ENCODE measurements at regions not wholly inside any gene's neighbourhood (a gene's known extent, or its start where the extent isn't known, plus 50 kb on each side); places are given as distances from the start of the nearest gene placed in this dataset.

DNA sequence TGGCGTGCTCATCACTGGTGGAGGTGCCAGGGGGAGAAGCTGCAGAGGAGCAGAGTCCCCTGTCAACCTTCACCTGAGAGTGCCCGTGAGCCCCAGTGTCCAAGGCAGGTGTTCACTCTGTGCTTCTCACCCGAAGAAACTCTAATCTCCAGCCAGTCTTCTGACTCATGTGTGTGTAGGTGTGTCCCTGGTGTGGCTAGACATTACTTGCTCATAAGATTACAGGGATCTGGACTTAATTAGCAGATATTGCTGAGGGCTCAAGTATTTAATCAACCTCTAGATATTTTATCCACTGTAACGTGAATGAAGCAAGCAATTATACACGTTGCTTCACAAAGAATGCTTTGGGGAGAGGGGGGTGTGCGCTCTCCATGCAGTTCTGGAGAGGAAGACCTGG is 72.5 kb downstream of the MED10 start:
- Histone ChIP-seq H3K4me3 (no peak overlapping the region), H3K9me3 (replicated peaks in 1 of 3) (no peaks in the 10 kb centered on the region), H3K27me3 (no peaks in the 10 kb centered on the region), H3K4me1 (replicated peaks in 1 of 2) (no peaks in the 10 kb centered on the region), H3K27ac (no peak overlapping the region), H3K36me3 (replicated peaks in 1 of 2) (no peaks in the 10 kb centered on the region)
- TF ChIP-seq CTCF (IDR thresholded peaks at IDR 0.05) (no peak), POLR2A (IDR thresholded peaks at IDR 0.05) (no peak)
- WGBS, 4 donors = 74 to 84% (median 79%) methylated on average over 6 of the region's 6 CpGs
- intact Hi-C loops (cut with DNase I) = no loop called here
- DNase-seq = no peak

GRCh38 chr5:6302684-6303083 is 75.7 kb downstream of the MED10 start:
- intact Hi-C loops (cut with DNase I) = no loop called here
- WGBS, 4 donors = 61 to 69% (median 63%) methylated on average over 5 of the region's 5 CpGs
- H3K9me3 ChIP-seq (replicated peaks in 1 of 3) = no peaks in the 10 kb centered on the region
- H3K27ac ChIP-seq = no peak overlapping the region
- no peak for TF ChIP-seq CTCF (IDR thresholded peaks at IDR 0.05)
- TF ChIP-seq POLR2A (IDR thresholded peaks at IDR 0.05) = no peak
- no peaks in the 10 kb centered on the region for H3K27me3 ChIP-seq
- no peaks in the 10 kb centered on the region for H3K4me1 ChIP-seq (replicated peaks in 1 of 2)
- no peaks in the 10 kb centered on the region for H3K36me3 ChIP-seq (replicated peaks in 1 of 2)
- DNase-seq = no peak
- no peak overlapping the region for H3K4me3 ChIP-seq

DNA sequence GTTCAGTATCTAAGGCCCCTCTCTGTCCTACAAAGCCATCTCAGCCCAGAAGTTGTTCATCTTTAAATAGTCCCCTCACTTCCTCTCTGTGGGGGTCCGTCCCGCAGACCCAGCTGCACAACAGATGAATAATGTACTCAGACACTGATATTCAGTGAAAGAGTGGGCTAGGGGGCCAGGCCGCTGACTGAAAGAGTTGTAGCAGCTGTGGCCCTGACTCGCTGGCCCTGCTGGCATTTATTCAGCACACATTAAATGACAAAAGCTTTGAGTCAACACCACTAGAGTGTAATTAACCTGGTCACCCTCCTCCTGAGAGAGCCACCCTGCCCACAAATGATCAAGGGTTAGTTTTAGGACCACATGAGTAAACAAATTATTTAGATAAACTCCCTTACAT is 76.3 kb downstream of the MED10 start:
- no peaks in the 10 kb centered on the region for H3K36me3 ChIP-seq (replicated peaks in 1 of 2)
- no peak for DNase-seq
- TF ChIP-seq POLR2A (IDR thresholded peaks at IDR 0.05) = no peak
- no peak for TF ChIP-seq CTCF (IDR thresholded peaks at IDR 0.05)
- intact Hi-C loops (cut with DNase I) = no loop called here
- H3K4me1 ChIP-seq (replicated peaks in 1 of 2) = no peaks in the 10 kb centered on the region
- H3K9me3 ChIP-seq (replicated peaks in 1 of 3) = no peaks in the 10 kb centered on the region
- 47 to 58% (median 51%) methylated on average over 4 of the region's 4 CpGs for WGBS, 4 donors
- no peak overlapping the region for H3K27ac ChIP-seq
- no peaks in the 10 kb centered on the region for H3K27me3 ChIP-seq
- no peak overlapping the region for H3K4me3 ChIP-seq

- no peaks in the 10 kb centered on the region for H3K36me3 ChIP-seq (replicated peaks in 1 of 2)
- intact Hi-C loops (cut with DNase I) = no loop called here
- TF ChIP-seq POLR2A (IDR thresholded peaks at IDR 0.05) (no peak), CTCF (IDR thresholded peaks at IDR 0.05) (no peak)
- H3K27me3 ChIP-seq = no peaks in the 10 kb centered on the region
- WGBS, 4 donors = 68 to 79% (median 71%) methylated on average over 8 of the region's 8 CpGs
- no peaks in the 10 kb centered on the region for H3K9me3 ChIP-seq (replicated peaks in 1 of 3)
- no peak overlapping the region for H3K27ac ChIP-seq
- no peaks in the 10 kb centered on the region for H3K4me1 ChIP-seq (replicated peaks in 1 of 2)
- no peak overlapping the region for H3K4me3 ChIP-seq
- no peak for DNase-seq
These were observed 81.8 kb downstream of the MED10 start for GRCh38 chr5:6296524-6296923.

Measured in adrenal gland (tissue), 9 donors.